Heart left ventricle (tissue), 16 donors: ENCODE measurements at regions not wholly inside any gene's neighbourhood (a gene's known extent, or its start where the extent isn't known, plus 50 kb on each side); places are given as distances from the start of the nearest gene placed in this dataset.

ENCODE experiments used
- ATAC-seq, 4 donors: fragments of 200-7000 bp; cut with Tn5 transposase; one replicate each; pipeline ENCODE4 v1.9.1; 2020 to 2022; ENCODE audit warnings: moderate library complexity in 4 of 4, mild to moderate bottlenecking in 3 of 4, moderate number of reproducible peaks in 1 of 4
- DNase-seq, 5 donors: peaks; one replicate each; pipeline ENCODE4 v3.0.0-alpha.2; 2020
- H3K27ac ChIP-seq, 12 donors: fragments of 200-600 bp; sonication (generic) in 4 of 12; one replicate each; pipeline versions ENCODE4 v1.5.0 to v1.8.0; 2016 to 2022; ENCODE audit warnings: mild to moderate bottlenecking in 2 of 12
- H3K27me3 ChIP-seq, 9 donors: fragments of 200-600 bp; sonication (generic) in 2 of 9; one replicate each; pipeline versions ENCODE4 v1.5.1 to v1.8.0; 2016 to 2022; ENCODE audit warnings: mild to moderate bottlenecking in 3 of 9
- H3K36me3 ChIP-seq, 9 donors: fragments of 200-600 bp; sonication (generic) in 2 of 9; one replicate each; pipeline versions ENCODE4 v1.5.0 to v1.8.0; 2018 to 2022; ENCODE audit warnings: mild to moderate bottlenecking in 2 of 9
- H3K4me1 ChIP-seq, 12 donors: fragments of 200-600 bp; sonication (generic) in 4 of 12; one replicate each; pipeline versions ENCODE4 v1.5.0 to v1.8.0; 2016 to 2022; ENCODE audit warnings: mild to moderate bottlenecking in 3 of 12
- H3K4me3 ChIP-seq, 12 donors: fragments of 200-600 bp; sonication (generic) in 4 of 12; one replicate each; pipeline versions ENCODE4 v1.5.0 to v1.8.0; 2017 to 2022; ENCODE audit warnings: mild to moderate bottlenecking in 9 of 12, moderate library complexity in 4 of 12
- H3K9me3 ChIP-seq, 12 donors: fragments of 200-600 bp; sonication (generic) in 4 of 12; one replicate each; pipeline versions ENCODE4 v1.5.0 to v1.8.0; 2016 to 2022; ENCODE audit warnings: mild to moderate bottlenecking in 1 of 12
- POLR2A ChIP-seq, 2 donors: fragments of 450-650 bp; IDR thresholded peaks; one replicate each; pipeline ENCODE4 v1.6.1; 2017; ENCODE audit warnings: antibody characterized with exemption in 2 of 2, mild to moderate bottlenecking in 2 of 2, moderate library complexity in 2 of 2
- WGBS, 4 donors: extraction: QIAGEN DNeasy Blood & Tissue Kit in 2 of 4; methylation state at CpG; one replicate each; pipeline versions ENCODE4 v1.1.5 to v1.1.7; 2013 to 2018; 5-methylcytosine and 5-hydroxymethylcytosine counted together
- intact Hi-C, 10 donors: fragments of 100-400 bp; cut with DNase I; formaldehyde crosslinking; loops; one replicate each; pipeline versions ENCODE4 v1.11.1 to v1.14.2; 2022
- TF ChIP-seq, protein P1 (sequence below), 12 donors: fragments of 200-600 bp; sonication (generic) in 4 of 12; IDR thresholded peaks; one replicate each; pipeline versions ENCODE4 v1.5.0 to v1.8.0; 2018 to 2022; ENCODE audit warnings: antibody characterized with exemption in 12 of 12, mild to moderate bottlenecking in 5 of 12
- donor health status: ischemic (EF 13 %, LVEDD 7.1; RV severe dilation, severe dysfunction).
- donor health status: healthy with polysubstance abuse.
- donor health status: DM: no; HTN: yes; CAD: no.
- donor health status: DM: no; HTN: no; CAD: no.
- donor health status: ischemic (EF 25% LVEDD 6.9; RV normal size, moderate dysfunction).
- donor health status: ischemic (EF 25% LVEDD 5.7; RV mildly dilated, moderate dysfunction).
- donor health status: healthy.
- donor health status: DM: yes; HTN: yes; CAD: no.
- donor health status: ischemic (EF 35%, LVEDD 5.7; RV mildly dilated, moderate dysfunction).
- donor health status: nonischemic (EF 11% LVEDD 7.7; RV severe dilation, severe dysfunction).
- donor health status: DM: yes; HTN: yes; CAD: no.
- donor health status: PGD.
- donor health status: ischemic (EF 29% LVEDD 5.4; RV normal size, mild dysfunction).
- donor health status: nonischemic (EF 23%, LVEDD 6.1; RV moderate dilation, normal function).

DNA sequence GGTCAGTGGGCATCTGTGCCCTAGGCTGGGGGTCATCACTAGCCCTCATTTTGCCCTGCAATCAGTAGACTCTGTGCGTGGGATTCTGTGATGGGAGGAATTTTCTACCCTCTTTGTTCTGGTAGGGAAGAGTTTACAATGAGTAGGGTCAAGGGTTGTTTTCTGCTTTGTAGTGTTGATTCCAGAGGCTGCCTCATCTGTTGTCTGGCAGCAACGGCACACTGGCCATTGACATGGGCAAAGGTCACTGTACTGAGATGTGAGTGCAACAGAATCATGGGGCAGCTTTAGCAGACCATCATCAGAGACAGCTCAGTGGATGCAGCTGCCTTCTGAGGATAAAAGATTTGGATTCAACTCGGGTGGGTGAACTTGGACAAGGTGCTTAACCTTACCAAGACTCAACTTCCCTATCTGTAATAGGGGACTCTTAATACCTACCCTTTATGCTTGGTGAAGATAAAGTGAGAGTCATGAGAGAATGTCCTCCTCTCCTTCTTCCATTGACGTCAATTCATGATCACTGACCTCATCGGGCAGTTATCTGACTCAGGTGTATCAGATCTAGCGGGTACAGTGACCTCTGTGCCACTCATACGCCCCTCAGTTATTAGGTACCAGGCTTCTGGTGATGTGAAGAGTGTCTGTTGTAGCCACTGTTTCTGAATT, 127.5 kb downstream of the RPLP1 start:
- Histone ChIP-seq H3K4me1 (peaks cover 0 to 19% (median 0%) of the 10 kb centered on the region in 12 donors), H3K9me3 (no peaks in the 10 kb centered on the region), H3K36me3 (no peaks in the 10 kb centered on the region), H3K4me3 (no peak overlapping the region), H3K27me3 (peaks cover 0 to 12% (median 0%) of the 10 kb centered on the region in 9 donors), H3K27ac (no peak overlapping the region)
- 76 to 83% (median 80%) methylated on average over 7 of the region's 7 CpGs for WGBS, 4 donors
- DNase-seq (no peak), ATAC-seq (no peak)
- intact Hi-C loops: loop anchor here in 9 of 10 donors (5.0 to 10.0 kb wide), 10 partner anchors 72 to 907 kb away; partner anchors contain the start of gene TLE3 (in 2 of the 9)
- TF ChIP-seq POLR2A (IDR thresholded peaks at IDR 0.05): no peak
- TF ChIP-seq, protein P1, sequence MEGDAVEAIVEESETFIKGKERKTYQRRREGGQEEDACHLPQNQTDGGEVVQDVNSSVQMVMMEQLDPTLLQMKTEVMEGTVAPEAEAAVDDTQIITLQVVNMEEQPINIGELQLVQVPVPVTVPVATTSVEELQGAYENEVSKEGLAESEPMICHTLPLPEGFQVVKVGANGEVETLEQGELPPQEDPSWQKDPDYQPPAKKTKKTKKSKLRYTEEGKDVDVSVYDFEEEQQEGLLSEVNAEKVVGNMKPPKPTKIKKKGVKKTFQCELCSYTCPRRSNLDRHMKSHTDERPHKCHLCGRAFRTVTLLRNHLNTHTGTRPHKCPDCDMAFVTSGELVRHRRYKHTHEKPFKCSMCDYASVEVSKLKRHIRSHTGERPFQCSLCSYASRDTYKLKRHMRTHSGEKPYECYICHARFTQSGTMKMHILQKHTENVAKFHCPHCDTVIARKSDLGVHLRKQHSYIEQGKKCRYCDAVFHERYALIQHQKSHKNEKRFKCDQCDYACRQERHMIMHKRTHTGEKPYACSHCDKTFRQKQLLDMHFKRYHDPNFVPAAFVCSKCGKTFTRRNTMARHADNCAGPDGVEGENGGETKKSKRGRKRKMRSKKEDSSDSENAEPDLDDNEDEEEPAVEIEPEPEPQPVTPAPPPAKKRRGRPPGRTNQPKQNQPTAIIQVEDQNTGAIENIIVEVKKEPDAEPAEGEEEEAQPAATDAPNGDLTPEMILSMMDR (IDR thresholded peaks at IDR 0.05): no peak

DNA sequence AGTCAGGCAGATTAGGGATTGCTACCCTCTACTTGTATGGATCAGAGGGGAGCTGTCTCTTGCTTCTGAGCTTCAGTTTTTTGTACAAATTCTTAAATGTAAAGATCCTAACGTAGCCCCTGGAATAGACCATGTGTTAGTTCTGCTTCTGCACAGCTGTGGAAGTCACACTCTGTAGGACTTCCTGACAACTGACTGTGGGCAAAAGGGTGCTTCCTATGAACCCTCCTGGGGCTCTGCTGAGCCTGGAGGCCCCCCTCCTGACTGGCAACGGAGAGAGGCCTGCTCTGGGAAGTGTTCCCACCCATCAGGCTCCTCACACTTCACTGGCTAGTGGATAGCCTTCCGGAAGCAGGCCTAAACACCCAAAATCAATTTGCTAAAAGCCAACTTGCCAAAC, 131.0 kb downstream of the RPLP1 start:
- H3K27me3 ChIP-seq: no peaks in the 10 kb centered on the region
- WGBS, 4 donors: 48 to 67% (median 57%) methylated on average over 3 of the region's 3 CpGs
- intact Hi-C loops: loop anchor here in 1 of 10 donors (10.0 kb wide), 1 partner anchor 581 kb away; no protein-coding TSS in a partner anchor
- H3K36me3 ChIP-seq: no peaks in the 10 kb centered on the region
- no peak overlapping the region for H3K4me3 ChIP-seq
- ATAC-seq: peak in 2 of 4 donors; percentile 47 to 73
- H3K27ac ChIP-seq: peak overlapping the region in 1 of 12 donors; percentile 5
- no peaks in the 10 kb centered on the region for H3K9me3 ChIP-seq
- DNase-seq: peak in 1 of 5 donors; percentile 18
- peaks cover 0 to 22% (median 0%) of the 10 kb centered on the region in 12 donors for H3K4me1 ChIP-seq
- TF ChIP-seq, protein P1 (IDR thresholded peaks at IDR 0.05): no peak

DNA sequence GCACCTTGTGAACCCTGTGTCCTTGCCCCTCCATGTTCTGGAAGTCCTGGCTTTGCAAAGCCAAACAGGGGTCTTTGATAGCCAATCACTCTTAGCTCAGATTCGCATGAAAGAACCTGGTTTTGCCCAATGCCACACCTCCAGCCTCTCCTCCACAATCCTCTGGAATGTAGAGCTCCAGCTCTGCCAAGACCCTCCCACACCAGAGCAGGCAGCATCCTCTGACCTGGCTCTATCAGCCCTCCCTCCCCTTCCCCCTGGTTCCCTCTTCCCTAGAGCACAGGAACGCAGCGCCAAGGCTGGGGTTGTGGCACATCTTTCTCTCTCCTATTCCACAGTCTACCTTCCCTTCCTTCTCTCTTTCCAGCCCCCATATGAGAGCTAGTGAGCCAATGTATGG, 133.3 kb downstream of the RPLP1 start:
- no peak for DNase-seq
- H3K36me3 ChIP-seq: no peaks in the 10 kb centered on the region
- 57 to 74% (median 65%) methylated on average over 3 of the region's 3 CpGs for WGBS, 4 donors
- H3K9me3 ChIP-seq: no peaks in the 10 kb centered on the region
- no peak overlapping the region for H3K27ac ChIP-seq
- H3K27me3 ChIP-seq: no peaks in the 10 kb centered on the region
- intact Hi-C loops: loop anchor here in 1 of 10 donors (10.0 kb wide), 1 partner anchor 579 kb away; no protein-coding TSS in a partner anchor
- TF ChIP-seq, protein P1 (IDR thresholded peaks at IDR 0.05): no peak
- no peak for TF ChIP-seq POLR2A (IDR thresholded peaks at IDR 0.05)
- peaks cover 0 to 22% (median 0%) of the 10 kb centered on the region in 12 donors for H3K4me1 ChIP-seq
- no peak overlapping the region for H3K4me3 ChIP-seq
- ATAC-seq: no peak

DNA sequence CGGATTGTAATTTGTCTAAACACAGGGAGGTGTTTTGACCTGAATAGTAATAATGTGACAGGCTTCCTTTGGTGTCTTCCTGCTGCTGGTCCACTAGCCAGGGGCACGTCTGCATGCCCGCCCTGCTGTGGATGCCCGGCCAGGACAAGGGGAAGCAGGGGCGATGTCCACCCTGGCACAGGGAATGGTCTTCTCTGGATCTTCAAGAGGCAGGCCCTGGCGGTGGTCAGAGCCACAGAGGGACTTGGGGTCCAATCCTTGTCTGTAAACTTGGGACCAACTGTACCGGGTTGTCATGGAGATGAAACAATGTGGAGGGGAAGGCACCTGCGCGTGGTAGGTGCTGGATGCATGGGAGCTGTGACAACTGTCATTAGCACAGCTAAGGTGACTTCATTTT, 134.1 kb downstream of the RPLP1 start:
- TF ChIP-seq POLR2A (IDR thresholded peaks at IDR 0.05): no peak
- TF ChIP-seq, protein P1 (IDR thresholded peaks at IDR 0.05): no peak
- Histone ChIP-seq H3K36me3 (no peaks in the 10 kb centered on the region), H3K27me3 (no peaks in the 10 kb centered on the region), H3K4me1 (peaks cover 0 to 22% (median 0%) of the 10 kb centered on the region in 12 donors), H3K27ac (no peak overlapping the region), H3K4me3 (no peak overlapping the region), H3K9me3 (no peaks in the 10 kb centered on the region)
- DNase-seq (no peak), ATAC-seq (no peak)
- intact Hi-C loops: loop anchor here in 1 of 10 donors (10.0 kb wide), 1 partner anchor 578 kb away; no protein-coding TSS in a partner anchor
- WGBS, 4 donors: 82 to 92% (median 89%) methylated on average over 5 to 9 of the region's 9 CpGs
